SK-N-SH treated with all-trans-retinoic acid at 6 μM for 48 hours (cell line): ENCODE measurements at regions not wholly inside any gene's neighbourhood (a gene's known extent, or its start where the extent isn't known, plus 50 kb on each side); places are given as distances from the start of the nearest gene placed in this dataset.

Experiments
- ISL1 ChIP-seq: fragments of 250-450 bp; sonication (Bioruptor Pico); IDR thresholded peaks from 2 replicates; pipeline ENCODE4 v2.1.2; 2022; ENCODE audit warnings: mild to moderate bottlenecking, moderate library complexity
- ZC3H10 ChIP-seq: fragments of 250-450 bp; sonication (Bioruptor Pico); IDR thresholded peaks from 2 replicates; pipeline ENCODE4 v1.5.1; 2021; ENCODE audit warnings: mild to moderate bottlenecking, moderate library complexity
- ZFP30 ChIP-seq: fragments of 450-650 bp; formaldehyde crosslinking; IDR thresholded peaks from 2 replicates; pipeline ENCODE4 v1.5.0; 2022; ENCODE audit warnings: mild to moderate bottlenecking, moderate library complexity
- TF ChIP-seq, protein P1 (sequence below): fragments of 250-450 bp; sonication (Bioruptor Pico); IDR thresholded peaks from 2 replicates; pipeline ENCODE4 v1.8.0; 2021; ENCODE audit warnings: low read depth, mild to moderate bottlenecking, moderate library complexity, borderline replicate concordance

DNA sequence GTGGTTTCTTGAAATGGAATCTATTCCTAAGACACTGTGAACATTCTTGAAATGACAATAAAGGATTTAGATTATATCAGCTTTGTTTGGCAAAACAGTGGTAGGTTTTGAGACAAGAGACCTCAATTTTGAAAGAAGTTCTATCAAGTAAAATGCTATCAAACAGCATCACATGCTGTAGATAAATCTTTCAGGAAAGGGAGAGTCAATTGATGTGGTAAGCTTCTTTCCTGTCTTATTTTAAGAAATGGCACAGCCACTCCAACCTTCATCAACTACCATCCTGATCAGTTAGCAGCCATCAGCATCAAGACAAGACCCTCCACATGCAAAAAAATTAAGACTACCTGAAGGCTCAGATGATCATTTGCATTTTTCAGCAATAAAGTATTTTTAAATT is 495.4 kb downstream of the TRIB2 start:
- TF ChIP-seq, protein P1, sequence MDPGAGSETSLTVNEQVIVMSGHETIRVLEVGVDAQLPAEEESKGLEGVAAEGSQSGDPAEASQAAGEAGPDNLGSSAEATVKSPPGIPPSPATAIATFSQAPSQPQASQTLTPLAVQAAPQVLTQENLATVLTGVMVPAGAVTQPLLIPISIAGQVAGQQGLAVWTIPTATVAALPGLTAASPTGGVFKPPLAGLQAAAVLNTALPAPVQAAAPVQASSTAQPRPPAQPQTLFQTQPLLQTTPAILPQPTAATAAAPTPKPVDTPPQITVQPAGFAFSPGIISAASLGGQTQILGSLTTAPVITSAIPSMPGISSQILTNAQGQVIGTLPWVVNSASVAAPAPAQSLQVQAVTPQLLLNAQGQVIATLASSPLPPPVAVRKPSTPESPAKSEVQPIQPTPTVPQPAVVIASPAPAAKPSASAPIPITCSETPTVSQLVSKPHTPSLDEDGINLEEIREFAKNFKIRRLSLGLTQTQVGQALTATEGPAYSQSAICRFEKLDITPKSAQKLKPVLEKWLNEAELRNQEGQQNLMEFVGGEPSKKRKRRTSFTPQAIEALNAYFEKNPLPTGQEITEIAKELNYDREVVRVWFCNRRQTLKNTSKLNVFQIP (CRISPR knock-in tag): no peak
- TF ChIP-seq ZC3H10 (CRISPR knock-in tag) (no peak), ZFP30 (CRISPR knock-in tag) (no peak), ISL1 (no peak)
